H9 (cell line): ENCODE measurements at regions not wholly inside any gene's neighbourhood (a gene's known extent, or its start where the extent isn't known, plus 50 kb on each side); places are given as distances from the start of the nearest gene placed in this dataset.
A peak's percentile ranks its signal among the peaks of the same experiment; 100 is the strongest.

ENCODE experiments used
- DNase-seq: peaks from one replicate; pipeline ENCODE4 v3.0.0-alpha.2; 2017
- H2AFZ ChIP-seq: one replicate; pipeline ENCODE4 v1.6.1; 2013; ENCODE audit warnings: mild to moderate bottlenecking, low read length, control low read depth, moderate library complexity
- H2AK5ac ChIP-seq: 2 replicates; pipeline ENCODE4 v1.6.1; 2013; ENCODE audit warnings: low read length, control low read depth, mixed read lengths; ENCODE audit not compliant: insufficient read length
- H2BK120ac ChIP-seq: one replicate; pipeline ENCODE4 v1.6.1; 2013; ENCODE audit warnings: low read depth, mild to moderate bottlenecking, low read length, control low read depth, inconsistent platforms; ENCODE audit not compliant: poor library complexity, severe bottlenecking
- H2BK12ac ChIP-seq: 2 replicates; pipeline ENCODE4 v1.6.1; 2013; ENCODE audit warnings: low read length, control low read depth, mixed read lengths, low read depth; ENCODE audit not compliant: insufficient read length
- H2BK15ac ChIP-seq: 2 replicates; pipeline ENCODE4 v1.6.1; 2013; ENCODE audit warnings: low read depth, low read length, control low read depth
- H2BK20ac ChIP-seq: one replicate; pipeline ENCODE4 v1.6.1; 2013; ENCODE audit warnings: low read depth, mild to moderate bottlenecking, low read length, control low read depth, inconsistent platforms; ENCODE audit not compliant: poor library complexity, severe bottlenecking
- H2BK5ac ChIP-seq: 2 replicates; pipeline ENCODE4 v1.6.1; 2013; ENCODE audit warnings: low read length, control low read depth, mixed read lengths; ENCODE audit not compliant: insufficient read length
- H3K14ac ChIP-seq: 2 replicates; pipeline ENCODE4 v1.6.1; 2013; ENCODE audit warnings: low read length, control low read depth; ENCODE audit not compliant: insufficient read depth
- H3K18ac ChIP-seq: 2 replicates; pipeline ENCODE4 v1.6.1; 2013; ENCODE audit warnings: low read depth, mild to moderate bottlenecking, mixed read lengths, low read length, control low read depth; ENCODE audit not compliant: insufficient read length
- H3K23ac ChIP-seq: 2 replicates; pipeline ENCODE4 v1.6.1; 2013; ENCODE audit warnings: low read length, control low read depth, mixed read lengths, low read depth; ENCODE audit not compliant: insufficient read length
- H3K23me2 ChIP-seq: 2 replicates; pipeline ENCODE4 v1.6.1; 2013; ENCODE audit warnings: low read depth, mild to moderate bottlenecking, mixed read lengths, low read length, control low read depth; ENCODE audit not compliant: insufficient read length, poor library complexity, severe bottlenecking
- H3K27ac ChIP-seq: 2 replicates; pipeline ENCODE4 v1.5.1; 2013; ENCODE audit warnings: low read length, control low read depth, mixed read lengths, low read depth; ENCODE audit not compliant: insufficient read length
- H3K27me3 ChIP-seq: 2 replicates; pipeline ENCODE4 v1.6.1; 2013; ENCODE audit warnings: low read length, control low read depth, inconsistent platforms; ENCODE audit not compliant: insufficient read depth
- H3K4ac ChIP-seq: 2 replicates; pipeline ENCODE4 v1.6.1; 2013; ENCODE audit warnings: low read depth, mild to moderate bottlenecking, control low read depth, inconsistent platforms, low read length, moderate library complexity
- H3K4me1 ChIP-seq: 2 replicates; pipeline ENCODE4 v1.6.1; 2013; ENCODE audit warnings: low read length, control low read depth, inconsistent platforms; ENCODE audit not compliant: insufficient read depth
- H3K4me2 ChIP-seq: 2 replicates; pipeline ENCODE4 v1.6.1; 2013; ENCODE audit warnings: low read length, control low read depth, mixed read lengths; ENCODE audit not compliant: insufficient read length, insufficient read depth
- H3K56ac ChIP-seq: 2 replicates; pipeline ENCODE4 v1.6.1; 2013; ENCODE audit warnings: low read depth, mild to moderate bottlenecking, mixed read lengths, low read length, control low read depth; ENCODE audit not compliant: insufficient read length
- H3K79me1 ChIP-seq: 2 replicates; pipeline ENCODE4 v1.6.1; 2013; ENCODE audit warnings: low read depth, mild to moderate bottlenecking, moderate library complexity, low read length, control low read depth, inconsistent platforms; ENCODE audit not compliant: insufficient read depth, poor library complexity, severe bottlenecking
- H3K79me2 ChIP-seq: 2 replicates; pipeline ENCODE4 v1.6.1; 2013; ENCODE audit warnings: low read length, control low read depth, inconsistent platforms; ENCODE audit not compliant: insufficient read depth
- H3K9ac ChIP-seq: 2 replicates; pipeline ENCODE4 v1.6.1; 2013; ENCODE audit warnings: low read length, control low read depth, mixed read lengths; ENCODE audit not compliant: insufficient read length; ENCODE audit errors: extremely low read depth
- H3K9me3 ChIP-seq: one replicate; pipeline ENCODE4 v1.6.1; 2013; ENCODE audit warnings: low read depth, low read length, inconsistent platforms; ENCODE audit not compliant: control insufficient read depth
- H3T11ph ChIP-seq: one replicate; pipeline ENCODE4 v1.6.1; 2013; ENCODE audit warnings: mild to moderate bottlenecking, low read length, control low read depth, inconsistent platforms
- H4K20me1 ChIP-seq: one replicate; pipeline ENCODE4 v1.6.1; 2013; ENCODE audit not compliant: control insufficient read depth, insufficient read length, insufficient read depth
- H4K5ac ChIP-seq: 2 replicates; pipeline ENCODE4 v1.6.1; 2013; ENCODE audit warnings: low read depth, mild to moderate bottlenecking, mixed read lengths, low read length, control low read depth; ENCODE audit not compliant: insufficient read length
- H4K8ac ChIP-seq: replicated peaks from 2 replicates; pipeline ENCODE4 v1.6.1; 2013; ENCODE audit warnings: low read length, control low read depth, mixed read lengths, low read depth; ENCODE audit not compliant: insufficient read length
- H4K91ac ChIP-seq: 2 replicates; pipeline ENCODE4 v1.6.1; 2013; ENCODE audit warnings: low read depth, mild to moderate bottlenecking, moderate library complexity, mixed read lengths, low read length, control low read depth; ENCODE audit not compliant: insufficient read length
- H3K27ac Mint-ChIP-seq, 3 experiments: 2 replicates in 2 of 3; 3 replicates in 1 of 3; pipeline ENCODE4 v1.8.0; 2020 to 2021; ENCODE audit warnings: mixed read lengths in 3 of 3, mild to moderate bottlenecking in 1 of 3, moderate library complexity in 1 of 3
- H3K27me3 Mint-ChIP-seq: 2 replicates; pipeline ENCODE4 v1.8.0; 2021; ENCODE audit warnings: low read depth, mild to moderate bottlenecking, moderate library complexity, mixed read lengths
- H3K36me3 Mint-ChIP-seq, 3 experiments: 2 replicates in 2 of 3; 3 replicates in 1 of 3; pipeline ENCODE4 v1.8.0; 2020 to 2021; ENCODE audit warnings: low read depth in 3 of 3, mixed read lengths in 3 of 3; ENCODE audit not compliant: insufficient read depth in 1 of 3
- H3K4me1 Mint-ChIP-seq, 2 experiments: 2 replicates each; pipeline ENCODE4 v1.8.0; 2020; ENCODE audit warnings: mixed read lengths in 2 of 2
- H3K4me3 Mint-ChIP-seq, 2 experiments: 2 replicates in 1 of 2; 3 replicates in 1 of 2; pipeline ENCODE4 v1.8.0; 2020 to 2021; ENCODE audit warnings: mild to moderate bottlenecking in 2 of 2, mixed read lengths in 2 of 2, moderate library complexity in 1 of 2
- H3K9me3 Mint-ChIP-seq, 2 experiments: 2 replicates in 1 of 2; 3 replicates in 1 of 2; pipeline ENCODE4 v1.8.0; 2020; ENCODE audit warnings: mild to moderate bottlenecking in 2 of 2, mixed read lengths in 2 of 2, moderate library complexity in 1 of 2
- WGBS: extraction: QIAGEN DNeasy Blood & Tissue Kit; methylation state at CpG from one replicate; pipeline ENCODE4 v1.1.7; 2013; ENCODE audit warnings: missing lambda C conversion rate, low lambda C conversion rate, mixed read lengths; ENCODE audit not compliant: insufficient read length; ENCODE audit errors: extremely low coverage; 5-methylcytosine and 5-hydroxymethylcytosine counted together
- TF ChIP-seq, protein P1 (sequence below): fragments of 200-600 bp; sonication (generic); conservative IDR thresholded peaks from 3 replicates; pipeline ENCODE4 v1.8.0; 2021; ENCODE audit warnings: antibody characterized with exemption, mild to moderate bottlenecking

DNA sequence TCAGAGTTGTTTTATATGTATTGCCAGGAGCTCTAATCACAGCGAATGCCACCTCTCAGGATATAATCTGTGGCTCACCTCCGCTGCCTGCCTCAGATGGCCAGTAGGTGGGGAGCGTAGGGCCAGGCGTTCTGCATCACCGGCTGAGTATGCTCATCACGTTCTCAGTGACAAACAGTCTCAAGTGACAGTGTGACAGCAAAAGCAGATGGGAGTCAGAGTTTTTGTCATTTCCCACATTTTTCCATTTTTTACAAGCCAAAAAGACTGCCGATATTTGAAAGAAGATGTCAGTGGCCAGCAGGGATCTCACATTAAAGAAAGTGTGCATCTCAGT is 208.7 kb downstream of the ALDH8A1 start:
- Histone ChIP-seq H2BK20ac (no peak overlapping the region), H3K4ac (no peak overlapping the region), H4K20me1 (no peaks in the 10 kb centered on the region), H3K9ac (no peak overlapping the region), H3K18ac (no peak overlapping the region), H3K27ac (no peak overlapping the region), H4K8ac (no peak overlapping the region), H2BK120ac (no peak overlapping the region), H3K23ac (no peak overlapping the region), H2BK12ac (no peak overlapping the region), H3T11ph (no peak overlapping the region), H3K14ac (no peak overlapping the region), H3K79me1 (no peaks in the 10 kb centered on the region), H4K5ac (no peak overlapping the region), H4K91ac (no peak overlapping the region), H3K27me3 (no peaks in the 10 kb centered on the region), H3K23me2 (no peaks in the 10 kb centered on the region), H3K4me1 (no peaks in the 10 kb centered on the region), H3K79me2 (no peaks in the 10 kb centered on the region), H2BK15ac (no peak overlapping the region), H3K4me2 (no peak overlapping the region), H3K56ac (no peak overlapping the region), H2AFZ (no peak overlapping the region), H2BK5ac (no peak overlapping the region), H2AK5ac (no peak overlapping the region), H3K9me3 (no peaks in the 10 kb centered on the region)
- TF ChIP-seq, protein P1, sequence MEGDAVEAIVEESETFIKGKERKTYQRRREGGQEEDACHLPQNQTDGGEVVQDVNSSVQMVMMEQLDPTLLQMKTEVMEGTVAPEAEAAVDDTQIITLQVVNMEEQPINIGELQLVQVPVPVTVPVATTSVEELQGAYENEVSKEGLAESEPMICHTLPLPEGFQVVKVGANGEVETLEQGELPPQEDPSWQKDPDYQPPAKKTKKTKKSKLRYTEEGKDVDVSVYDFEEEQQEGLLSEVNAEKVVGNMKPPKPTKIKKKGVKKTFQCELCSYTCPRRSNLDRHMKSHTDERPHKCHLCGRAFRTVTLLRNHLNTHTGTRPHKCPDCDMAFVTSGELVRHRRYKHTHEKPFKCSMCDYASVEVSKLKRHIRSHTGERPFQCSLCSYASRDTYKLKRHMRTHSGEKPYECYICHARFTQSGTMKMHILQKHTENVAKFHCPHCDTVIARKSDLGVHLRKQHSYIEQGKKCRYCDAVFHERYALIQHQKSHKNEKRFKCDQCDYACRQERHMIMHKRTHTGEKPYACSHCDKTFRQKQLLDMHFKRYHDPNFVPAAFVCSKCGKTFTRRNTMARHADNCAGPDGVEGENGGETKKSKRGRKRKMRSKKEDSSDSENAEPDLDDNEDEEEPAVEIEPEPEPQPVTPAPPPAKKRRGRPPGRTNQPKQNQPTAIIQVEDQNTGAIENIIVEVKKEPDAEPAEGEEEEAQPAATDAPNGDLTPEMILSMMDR: peak; percentile 56
- no peak overlapping the region for H3K4me3 Mint-ChIP-seq
- no CpG with 5 or more reads among the region's 7 CpGs for WGBS
- DNase-seq: peak; percentile 43
- H3K27me3 Mint-ChIP-seq: no peaks in the 10 kb centered on the region
- H3K36me3 Mint-ChIP-seq: no peaks in the 10 kb centered on the region
- no peaks in the 10 kb centered on the region; a peak in 1 of 5 replicates for H3K9me3 Mint-ChIP-seq
- peaks cover 3 to 6% of the 10 kb centered on the region in 2 experiments; a peak in 2 of 4 replicates for H3K4me1 Mint-ChIP-seq
- 0 out of 7 replicates have a peak overlapping the region, but pooled peaks of 1 of the 3 experiments have one; percentile 3 for H3K27ac Mint-ChIP-seq
